GM12891 (cell line): ENCODE measurements at regions not wholly inside any gene's neighbourhood (a gene's known extent, or its start where the extent isn't known, plus 50 kb on each side); places are given as distances from the start of the nearest gene placed in this dataset.

Source experiments
- POLR2A ChIP-seq: IDR thresholded peaks from 2 replicates; pipeline ENCODE4 v1.6.1; 2011; ENCODE audit warnings: low read depth, low read length, control low read depth
- TAF1 ChIP-seq: IDR thresholded peaks from 2 replicates; pipeline ENCODE4 v1.6.1; 2011; ENCODE audit warnings: low read depth, low read length, control low read depth

GRCh38 chr9:12271421-12271891 lies 421.7 kb upstream of the TYRP1 start:
- TF ChIP-seq POLR2A (no peak), TAF1 (no peak)
